ENCODE measurements at regions not wholly inside any gene's neighbourhood (a gene's known extent, or its start where the extent isn't known, plus 50 kb on each side); places are given as distances from the start of the nearest gene placed in this dataset.

DNA sequence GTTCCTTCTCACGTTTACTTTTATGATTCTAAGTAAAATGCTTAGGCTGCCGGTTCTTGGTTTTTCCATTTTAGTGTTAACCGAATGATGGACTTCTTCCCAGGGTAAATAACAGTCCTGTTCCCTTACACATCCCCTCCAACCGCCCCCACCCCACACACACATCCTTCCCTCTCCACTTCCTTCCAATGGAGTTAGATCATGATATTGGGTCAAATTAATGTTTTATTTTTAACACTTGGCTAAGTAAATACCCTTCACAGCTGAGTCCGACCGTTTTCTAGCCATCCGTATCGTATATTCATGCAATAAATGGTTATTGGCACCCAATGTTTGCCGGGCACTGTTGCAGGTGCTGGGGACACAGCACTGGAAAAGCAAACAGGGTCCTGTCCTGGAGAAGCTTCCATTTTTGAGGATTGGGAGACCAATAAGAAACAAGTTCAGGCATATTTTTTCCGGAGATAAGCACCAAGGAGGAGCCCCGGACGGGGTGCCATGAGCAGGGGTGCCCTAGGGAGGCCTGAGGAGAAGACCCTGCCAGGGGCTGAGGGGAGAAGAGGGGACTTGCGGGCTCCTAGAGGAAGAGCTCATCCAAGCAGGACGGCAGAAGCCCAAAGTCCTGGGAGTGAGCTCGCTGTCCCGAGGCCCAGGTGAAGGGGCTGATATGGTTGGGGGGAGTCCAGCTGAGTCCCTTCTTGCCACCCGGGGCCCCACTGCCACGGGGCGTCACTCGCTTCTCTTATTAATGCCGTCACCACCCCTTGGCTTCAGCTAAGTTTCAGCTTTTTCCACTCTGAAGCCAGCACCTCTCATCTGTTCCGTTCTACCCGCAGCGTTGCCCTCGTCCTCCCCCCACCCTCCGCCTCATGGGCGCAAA, 126.0 kb upstream of the RET start:
- H3K9me3 Mint-ChIP-seq: peaks cover 2 to 10% (median 4%) of the 10 kb centered on the region in 7 donors
- no peak for ATAC-seq (ENCODE audit: low read depth in 2 of 2)

DNA sequence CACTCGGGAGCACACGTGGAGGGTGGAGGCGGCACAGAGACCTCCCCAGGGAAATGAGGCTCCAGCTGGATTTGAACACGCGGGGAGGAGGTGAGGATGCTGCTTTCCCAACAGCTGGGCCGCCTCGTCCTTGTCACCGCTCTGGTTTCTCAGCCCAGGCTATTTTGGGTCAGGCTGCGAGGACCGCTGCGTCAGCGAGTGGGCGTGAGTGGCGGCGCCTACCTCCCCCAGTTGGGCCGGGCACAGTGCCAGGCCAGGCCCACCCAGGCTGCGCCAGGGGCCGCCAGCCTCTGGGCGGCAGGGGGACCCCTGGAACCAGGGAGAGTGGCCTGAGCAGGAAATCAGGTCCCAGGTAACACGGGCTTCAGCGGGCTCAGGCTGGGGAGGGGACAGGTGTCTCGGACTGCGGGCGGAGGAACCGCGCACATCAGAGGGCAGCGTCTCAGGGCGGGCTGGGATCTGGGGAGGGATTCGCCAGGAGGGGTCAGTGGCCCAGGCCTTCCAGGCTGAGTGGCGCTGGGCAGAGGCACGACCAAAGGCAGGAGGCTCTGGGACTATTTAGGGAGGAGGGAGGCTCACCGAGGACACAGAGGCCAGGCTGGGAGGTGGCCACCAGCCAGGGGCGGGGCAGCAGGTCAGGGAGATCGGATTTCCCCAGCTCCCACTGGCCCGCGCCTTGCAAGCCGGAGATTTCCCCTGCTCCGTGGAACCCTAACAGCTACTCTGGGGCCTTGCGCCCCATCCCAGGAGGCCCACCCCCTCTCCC, 125.2 kb upstream of the RET start:
- H3K9me3 Mint-ChIP-seq: peaks cover 3 to 10% (median 5%) of the 10 kb centered on the region in 7 donors
- H3K4me3 Mint-ChIP-seq: no peak overlapping the region
- H3K4me1 Mint-ChIP-seq: no peaks in the 10 kb centered on the region
- ATAC-seq (ENCODE audit: low read depth in 2 of 2) (no peak), DNase-seq (no peak)
- H3K27me3 Mint-ChIP-seq: peaks cover 0 to 24% (median 5%) of the 10 kb centered on the region in 3 donors
- no peak overlapping the region for H3K27ac Mint-ChIP-seq
- no peaks in the 10 kb centered on the region for H3K36me3 Mint-ChIP-seq

More for the DNA sequence above, 126.0 kb upstream of the RET start:
- Mint-ChIP-seq H3K4me3 (no peak overlapping the region), H3K4me1 (no peaks in the 10 kb centered on the region), H3K27ac (no peak overlapping the region), H3K27me3 (peaks cover 0 to 24% (median 8%) of the 10 kb centered on the region in 3 donors), H3K36me3 (no peaks in the 10 kb centered on the region)
- DNase-seq: no peak

DNA sequence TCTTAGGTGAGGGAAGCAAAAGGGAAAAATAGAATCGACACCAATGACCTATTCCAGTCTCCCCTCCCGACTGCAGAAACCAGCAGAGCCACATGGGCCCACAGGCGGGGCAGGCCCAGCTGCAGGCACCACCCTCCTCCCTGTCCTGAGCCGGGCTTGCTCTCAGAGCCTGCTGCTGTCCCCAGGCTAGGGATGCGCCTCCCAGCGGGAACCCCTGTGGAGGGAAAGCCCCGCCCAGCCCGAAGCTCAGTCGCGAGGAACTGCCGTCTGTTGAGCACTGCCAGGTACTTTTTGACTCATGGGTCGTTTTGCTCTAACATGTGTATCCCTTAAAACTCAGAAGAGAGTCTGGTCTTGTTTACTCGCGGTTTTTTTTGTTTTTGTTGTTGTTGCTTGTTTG, 124.5 kb upstream of the RET start:
- H3K4me3 Mint-ChIP-seq: no peak overlapping the region
- no peaks in the 10 kb centered on the region for H3K4me1 Mint-ChIP-seq
- peaks cover 5 to 9% (median 8%) of the 10 kb centered on the region in 7 donors for H3K9me3 Mint-ChIP-seq
- DNase-seq (no peak), ATAC-seq (ENCODE audit: low read depth in 2 of 2) (no peak)
- H3K36me3 Mint-ChIP-seq: no peaks in the 10 kb centered on the region
- H3K27me3 Mint-ChIP-seq: peaks cover 0 to 24% (median 5%) of the 10 kb centered on the region in 3 donors
- no peak overlapping the region for H3K27ac Mint-ChIP-seq

DNA sequence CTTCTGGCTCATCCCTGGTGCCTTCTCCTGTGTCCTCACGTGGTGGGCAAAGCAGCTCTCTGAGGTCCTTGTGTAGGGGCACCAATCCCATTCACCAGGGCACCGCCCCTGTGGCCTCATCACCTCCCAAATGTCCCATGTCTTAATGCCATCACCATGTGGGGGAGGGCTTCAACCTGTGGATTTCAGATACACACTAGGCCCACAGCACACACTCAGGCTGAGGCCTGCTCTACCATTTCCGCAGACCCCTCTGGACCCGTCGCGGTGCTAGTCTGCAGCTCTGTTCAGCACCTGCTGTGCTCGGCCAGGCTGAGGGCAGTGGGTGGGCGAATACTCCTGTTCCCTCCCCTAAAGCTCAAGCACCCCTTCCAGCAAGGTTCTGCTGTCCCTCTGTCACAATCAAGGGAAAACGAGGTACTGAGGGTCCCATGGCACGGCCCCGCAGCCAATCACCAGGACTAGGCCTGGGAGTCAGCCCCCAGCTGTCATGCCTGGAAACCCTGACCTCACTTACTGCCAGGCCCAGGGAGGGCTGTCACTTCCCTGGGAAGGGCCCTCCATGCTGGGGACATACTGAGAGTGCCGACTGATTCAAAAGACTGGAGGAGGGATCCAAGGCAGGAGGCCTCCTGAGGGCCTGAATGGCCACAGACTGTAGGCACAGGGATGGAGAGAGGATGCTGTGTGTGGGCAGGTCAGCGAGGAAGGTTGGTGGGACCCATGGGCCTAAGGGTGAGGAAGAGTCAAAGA, 123.8 kb upstream of the RET start:
- Mint-ChIP-seq H3K27ac (no peak overlapping the region), H3K9me3 (peaks cover 0 to 9% (median 8%) of the 10 kb centered on the region in 7 donors), H3K4me3 (peak overlapping the region in 2 of 8 donors; percentile 60 to 72), H3K4me1 (no peaks in the 10 kb centered on the region), H3K36me3 (no peaks in the 10 kb centered on the region), H3K27me3 (peaks cover 0 to 24% (median 5%) of the 10 kb centered on the region in 3 donors)
- ATAC-seq (ENCODE audit: low read depth in 2 of 2): no peak
- no peak for DNase-seq

DNA sequence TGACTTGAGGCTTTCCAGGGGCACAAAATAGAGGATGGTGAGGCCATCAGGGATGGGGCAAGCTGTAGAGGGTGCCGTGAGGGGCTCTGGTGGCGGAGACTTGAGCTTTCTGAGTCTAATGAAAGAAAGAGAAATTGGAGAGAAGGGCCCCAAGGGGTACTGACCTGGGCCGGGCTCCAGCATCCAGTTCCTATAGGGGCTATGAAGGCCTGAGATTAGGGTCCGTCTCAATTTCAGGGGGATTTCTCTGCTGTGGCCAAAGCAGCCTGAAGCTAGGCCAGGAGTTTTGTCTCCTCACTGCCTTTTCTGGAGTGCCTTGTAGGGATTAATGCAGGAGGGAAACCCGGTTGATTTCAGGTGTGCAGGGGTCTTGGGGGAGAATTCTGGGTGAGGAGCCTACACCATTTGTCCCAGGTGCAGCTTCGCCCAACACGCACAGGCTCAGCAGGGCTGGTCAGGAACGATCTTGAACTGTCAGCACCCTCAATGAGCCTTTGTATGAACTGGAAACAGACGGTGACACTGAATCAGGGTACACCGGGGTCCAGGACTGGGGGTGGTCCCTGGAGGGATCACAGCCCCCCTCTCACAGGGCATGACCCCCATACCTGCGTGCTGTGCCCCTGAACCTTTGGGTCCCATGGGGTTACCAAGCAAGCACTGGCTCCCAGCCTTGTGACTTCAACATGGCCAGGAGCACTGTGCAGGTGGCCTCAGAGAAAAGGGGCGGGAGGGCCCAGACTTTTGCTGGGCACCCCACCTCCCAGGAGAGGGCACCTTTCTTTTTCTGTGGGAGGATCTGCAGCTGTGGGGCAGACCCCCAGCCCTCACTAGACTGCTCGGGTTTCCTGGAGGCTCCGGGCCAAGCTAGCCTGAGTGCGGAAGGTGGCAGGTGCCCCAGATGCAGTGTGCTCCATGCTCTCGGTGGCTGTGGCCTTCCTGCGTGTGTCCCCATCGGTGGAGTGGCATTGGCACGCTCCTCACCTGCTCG, 122.9 kb upstream of the RET start:
- peaks cover 0 to 24% (median 5%) of the 10 kb centered on the region in 3 donors for H3K27me3 Mint-ChIP-seq
- no peaks in the 10 kb centered on the region for H3K4me1 Mint-ChIP-seq
- H3K36me3 Mint-ChIP-seq: no peaks in the 10 kb centered on the region
- peaks cover 0 to 9% (median 8%) of the 10 kb centered on the region in 7 donors for H3K9me3 Mint-ChIP-seq
- H3K27ac Mint-ChIP-seq: no peak overlapping the region
- ATAC-seq (ENCODE audit: low read depth in 2 of 2) (no peak), DNase-seq (no peak)
- H3K4me3 Mint-ChIP-seq: peak overlapping the region in 1 of 8 donors; percentile 60

DNA sequence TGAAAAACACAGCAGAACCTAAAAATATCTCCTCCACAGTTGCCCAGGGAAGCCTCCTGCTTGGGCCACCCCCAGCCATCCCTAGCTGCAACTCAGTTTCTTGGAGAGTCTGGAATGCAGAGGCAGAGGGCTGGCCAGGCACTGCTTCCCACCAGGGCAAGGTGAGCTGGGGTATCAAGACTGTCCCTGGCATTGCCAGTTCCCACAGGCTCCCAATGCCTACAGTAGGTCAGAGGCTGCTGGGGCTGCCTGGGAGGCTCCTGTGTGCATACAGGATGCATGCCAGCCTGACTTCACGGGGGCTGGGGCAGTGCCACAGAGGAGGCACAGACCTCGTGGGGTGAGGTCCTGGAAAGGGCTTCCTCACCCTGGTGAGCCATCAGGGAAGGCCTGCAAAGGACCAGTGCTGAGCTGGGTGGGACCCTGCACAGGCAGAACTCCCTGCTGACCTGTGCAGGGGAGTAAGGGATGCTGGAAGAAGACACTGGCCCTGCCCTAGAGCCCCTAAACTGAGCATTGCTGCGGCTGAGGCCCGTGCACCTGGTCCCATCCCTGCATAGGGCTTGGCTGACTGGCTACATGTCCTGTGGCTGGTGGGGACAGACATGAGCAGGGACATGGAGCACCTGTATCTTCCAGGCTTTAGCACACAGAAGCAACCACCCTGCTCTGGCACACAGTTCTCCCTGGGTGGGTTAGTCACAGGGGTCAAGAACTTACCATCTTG, 121.9 kb upstream of the RET start:
- Mint-ChIP-seq H3K27me3 (peaks cover 0 to 24% (median 5%) of the 10 kb centered on the region in 3 donors), H3K4me3 (no peak overlapping the region), H3K4me1 (no peaks in the 10 kb centered on the region), H3K27ac (no peak overlapping the region), H3K9me3 (peaks cover 0 to 9% (median 5%) of the 10 kb centered on the region in 7 donors), H3K36me3 (no peaks in the 10 kb centered on the region)
- no peak for ATAC-seq (ENCODE audit: low read depth in 2 of 2)
- no peak for DNase-seq

DNA sequence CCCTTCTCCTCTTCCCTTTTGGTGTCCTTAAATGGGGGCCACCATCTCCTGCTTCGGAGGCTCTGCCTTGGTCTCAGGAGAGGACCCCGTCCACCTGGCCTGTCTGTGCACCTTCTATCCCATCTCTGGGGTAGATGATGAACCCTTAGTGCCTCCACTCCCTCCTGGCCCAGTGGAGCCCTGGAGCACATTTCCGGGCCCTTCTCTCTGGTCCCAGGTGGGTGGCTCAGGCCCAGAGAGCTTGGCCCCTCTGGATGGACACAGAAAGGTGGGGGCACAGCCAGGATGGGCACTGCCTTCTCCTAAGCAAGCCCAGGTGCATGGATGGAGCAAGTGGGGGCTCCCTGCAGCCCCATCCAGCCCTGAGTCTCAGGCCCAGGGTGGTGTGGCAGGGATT, 121.4 kb upstream of the RET start:
- Mint-ChIP-seq H3K9me3 (peaks cover 0 to 9% (median 5%) of the 10 kb centered on the region in 7 donors), H3K4me1 (no peaks in the 10 kb centered on the region), H3K36me3 (no peaks in the 10 kb centered on the region), H3K4me3 (no peak overlapping the region), H3K27ac (no peak overlapping the region), H3K27me3 (peaks cover 0 to 24% (median 4%) of the 10 kb centered on the region in 3 donors)
- ATAC-seq (ENCODE audit: low read depth in 2 of 2) (no peak), DNase-seq (no peak)

DNA sequence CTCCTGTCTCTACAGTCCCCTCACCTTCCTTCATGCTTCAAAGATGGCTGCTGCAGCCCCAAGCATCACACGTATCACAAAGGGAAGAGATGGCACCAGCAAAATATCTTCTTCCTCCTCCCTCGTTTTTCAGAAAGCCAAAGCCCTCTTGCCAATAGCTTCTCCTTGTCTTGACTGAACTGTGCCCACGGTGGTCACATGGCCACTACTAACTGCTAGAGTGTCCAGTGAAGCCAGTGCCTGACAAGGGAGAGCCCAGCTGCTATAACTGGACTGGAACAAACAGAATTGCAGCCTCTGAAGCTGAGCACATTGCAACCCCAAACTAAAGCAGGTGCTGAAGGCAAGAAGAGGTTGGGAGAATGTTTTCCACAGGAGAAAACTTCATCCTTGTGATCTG, 120.8 kb upstream of the RET start:
- Mint-ChIP-seq H3K4me3 (peak overlapping the region in 1 of 8 donors; percentile 44), H3K9me3 (peaks cover 0 to 9% (median 5%) of the 10 kb centered on the region in 7 donors)

DNA sequence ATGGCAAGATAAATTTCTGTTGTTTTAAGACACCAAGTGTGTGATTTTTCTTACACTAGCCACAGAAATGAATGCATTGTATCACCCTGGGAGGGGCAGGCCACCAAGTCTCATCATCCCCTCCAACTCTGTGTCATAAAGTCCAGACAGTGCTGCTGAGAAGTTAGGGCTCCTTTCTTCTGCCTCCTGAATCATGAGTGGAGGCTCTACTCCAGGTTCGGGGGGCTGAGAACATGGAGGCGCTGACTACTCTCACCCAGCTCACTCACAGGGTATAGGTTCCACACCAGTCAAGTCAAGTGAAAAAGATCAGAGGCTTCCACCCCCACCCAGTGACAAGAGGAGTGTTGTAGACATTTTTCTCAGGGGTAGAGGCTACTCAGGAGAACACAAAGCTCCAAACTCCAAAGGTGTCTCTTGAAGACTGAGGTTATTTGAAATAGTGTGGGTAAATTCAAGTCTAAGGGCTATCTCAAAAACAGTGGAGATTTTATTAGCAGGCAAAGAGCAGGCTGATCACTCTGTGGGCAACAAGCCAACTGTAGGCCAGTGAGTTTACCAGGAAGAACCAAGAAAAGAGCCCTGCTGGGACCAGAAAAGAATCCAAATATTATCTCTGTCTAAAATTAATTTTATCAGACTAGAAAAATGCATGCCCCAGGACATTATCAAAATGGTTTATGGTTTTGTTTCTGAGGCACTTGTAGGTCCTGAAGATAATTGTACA, 118.6 kb upstream of the RET start:
- Mint-ChIP-seq H3K4me1 (no peaks in the 10 kb centered on the region), H3K36me3 (no peaks in the 10 kb centered on the region), H3K9me3 (peaks cover 0 to 9% (median 4%) of the 10 kb centered on the region in 7 donors), H3K4me3 (no peak overlapping the region), H3K27ac (no peak overlapping the region), H3K27me3 (peaks cover 0 to 4% (median 0%) of the 10 kb centered on the region in 3 donors)
- DNase-seq (no peak), ATAC-seq (ENCODE audit: low read depth in 2 of 2) (no peak)

More for the DNA sequence above, 120.8 kb upstream of the RET start:
- H3K36me3 Mint-ChIP-seq: no peaks in the 10 kb centered on the region
- no peak for ATAC-seq (ENCODE audit: low read depth in 2 of 2)
- H3K27ac Mint-ChIP-seq: no peak overlapping the region
- no peaks in the 10 kb centered on the region for H3K4me1 Mint-ChIP-seq
- peaks cover 0 to 19% (median 0%) of the 10 kb centered on the region in 3 donors for H3K27me3 Mint-ChIP-seq
- no peak for DNase-seq

DNA sequence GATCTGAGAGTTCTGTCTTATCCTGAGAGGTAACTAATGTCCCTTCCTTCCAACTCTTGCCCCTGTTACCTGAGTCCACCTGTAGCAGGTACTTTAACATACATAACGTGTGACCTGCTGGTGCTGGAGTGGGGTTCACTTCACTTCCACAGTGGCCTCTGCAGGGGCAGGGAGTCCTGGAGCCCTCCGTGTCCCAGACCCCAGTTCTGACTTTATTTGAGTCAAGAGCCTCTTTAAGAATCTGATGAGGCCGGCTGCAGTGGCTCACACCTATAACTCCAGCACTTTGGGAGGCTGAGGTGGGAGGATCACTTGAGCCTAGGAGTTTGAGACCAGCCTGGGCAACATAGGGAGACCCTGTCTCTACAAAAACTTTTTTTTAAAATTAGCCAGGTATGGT, 117.0 kb upstream of the RET start:
- H3K9me3 Mint-ChIP-seq: peaks cover 0 to 7% (median 4%) of the 10 kb centered on the region in 7 donors
- no peak overlapping the region for H3K27ac Mint-ChIP-seq
- peaks cover 0 to 2% (median 0%) of the 10 kb centered on the region in 3 donors for H3K4me1 Mint-ChIP-seq
- no peak for DNase-seq
- H3K36me3 Mint-ChIP-seq: no peaks in the 10 kb centered on the region
- no peak overlapping the region for H3K4me3 Mint-ChIP-seq
- ATAC-seq (ENCODE audit: low read depth in 2 of 2): no peak
- H3K27me3 Mint-ChIP-seq: no peaks in the 10 kb centered on the region

DNA sequence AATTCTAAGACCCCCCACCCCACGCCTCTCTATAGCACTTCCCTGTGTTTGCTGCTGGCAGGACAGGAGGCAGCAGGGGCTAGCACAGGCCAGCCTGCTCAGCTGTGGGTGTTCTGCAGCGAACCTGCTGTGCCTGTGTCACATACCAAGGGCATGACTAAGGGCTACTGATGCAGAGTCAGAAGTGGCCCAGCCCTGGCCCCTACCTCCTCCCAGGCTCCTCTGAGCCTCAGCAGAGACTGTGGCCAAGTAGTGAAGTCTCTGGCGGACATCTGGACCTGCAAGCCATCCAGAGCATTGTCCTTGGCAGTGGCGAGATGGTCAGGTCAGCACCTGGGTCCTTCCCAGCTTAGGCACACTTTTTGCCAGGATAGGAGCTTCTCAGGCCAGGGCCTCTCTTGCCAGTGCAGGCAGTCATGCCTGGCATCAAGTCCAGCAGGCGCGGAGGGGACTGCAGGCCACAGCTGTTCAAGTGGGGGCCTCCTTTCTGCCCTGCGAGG, 116.3 kb upstream of the RET start:
- Mint-ChIP-seq H3K27me3 (no peaks in the 10 kb centered on the region), H3K27ac (no peak overlapping the region), H3K9me3 (peaks cover 0 to 7% (median 4%) of the 10 kb centered on the region in 7 donors), H3K4me1 (peaks cover 0 to 2% (median 0%) of the 10 kb centered on the region in 3 donors), H3K4me3 (peak overlapping the region in 1 of 8 donors; percentile 35), H3K36me3 (no peaks in the 10 kb centered on the region)
- no peak for DNase-seq
- no peak for ATAC-seq (ENCODE audit: low read depth in 2 of 2)
